ENCODE measurements at regions not wholly inside any gene's neighbourhood (a gene's known extent, or its start where the extent isn't known, plus 50 kb on each side); places are given as distances from the start of the nearest gene placed in this dataset.

GRCh38 chr5:167308466-167308865, 983.0 kb upstream of the WWC1 start:
- TF ChIP-seq POLR2A (IDR thresholded peaks at IDR 0.05) = no peak
- TF ChIP-seq CTCF (IDR thresholded peaks at IDR 0.05) = no peak
